Right lobe of liver (tissue), 6 donors: ENCODE measurements at regions not wholly inside any gene's neighbourhood (a gene's known extent, or its start where the extent isn't known, plus 50 kb on each side); places are given as distances from the start of the nearest gene placed in this dataset.
A peak's percentile ranks its signal among the peaks of the same experiment; 100 is the strongest.

Experiments
- ATAC-seq, 4 donors: fragments of 200-7000 bp; cut with Tn5 transposase; one replicate each; pipeline ENCODE4 v1.9.1; 2020; ENCODE audit warnings: mild to moderate bottlenecking in 4 of 4, moderate library complexity in 4 of 4
- DNase-seq, 3 donors: peaks; one replicate each; pipeline ENCODE4 v3.0.0-alpha.2; 2020
- H3K27ac ChIP-seq, 3 donors: fragments of 200-600 bp; one replicate each; pipeline ENCODE4 v1.8.0; 2022
- H3K27me3 ChIP-seq, 2 donors: fragments of 200-600 bp; one replicate each; pipeline ENCODE4 v1.8.0; 2022
- H3K36me3 ChIP-seq, 4 donors: fragments of 200-600 bp; sonication (generic) in 1 of 4; one replicate each; pipeline versions ENCODE4 v1.5.1 to v1.8.0; 2017 to 2022; ENCODE audit warnings: control low read depth in 1 of 4
- H3K4me1 ChIP-seq, 4 donors: fragments of 200-600 bp; sonication (generic) in 1 of 4; one replicate each; pipeline versions ENCODE4 v1.5.1 to v1.8.0; 2017 to 2022; ENCODE audit warnings: control low read depth in 1 of 4
- H3K4me3 ChIP-seq, 3 donors: fragments of 200-600 bp; one replicate each; pipeline ENCODE4 v1.8.0; 2022
- H3K9me3 ChIP-seq, 4 donors: fragments of 200-600 bp; sonication (generic) in 1 of 4; one replicate each; pipeline versions ENCODE4 v1.5.1 to v1.8.0; 2017 to 2022; ENCODE audit warnings: control low read depth in 1 of 4
- CTCF ChIP-seq, 4 donors: fragments of 200-600 bp in 3 of 4; fragments of 450-650 bp in 1 of 4; IDR thresholded peaks; one replicate each; pipeline versions ENCODE4 v1.5.1 to v1.8.0; 2016 to 2022; ENCODE audit warnings: antibody characterized with exemption in 4 of 4, mild to moderate bottlenecking in 2 of 4
- POLR2A ChIP-seq: fragments of 450-650 bp; IDR thresholded peaks from one replicate; pipeline ENCODE4 v1.6.1; 2017; ENCODE audit warnings: antibody characterized with exemption, mild to moderate bottlenecking
- WGBS: methylation state at CpG from one replicate; pipeline ENCODE4 v1.1.6; 2018; ENCODE audit warnings: low coverage, low lambda C conversion rate; ENCODE audit not compliant: insufficient coverage; ENCODE audit errors: missing lambda C conversion rate; 5-methylcytosine and 5-hydroxymethylcytosine counted together
- intact Hi-C, 2 donors: fragments of 100-400 bp; cut with DNase I; formaldehyde crosslinking; loops; one replicate each; pipeline versions ENCODE4 v1.11.2 to v1.14.1; 2022
- donor health status: DM: no; HTN: yes; CAD: no.
- donor health status: DM: no; HTN: no; CAD: no.
- donor health status: DM: no; HTN: no; CAD: no.
- donor health status: DM: no; HTN: yes; CAD: no.
- donor health status: DM: no; HTN: yes; CAD: no.

DNA sequence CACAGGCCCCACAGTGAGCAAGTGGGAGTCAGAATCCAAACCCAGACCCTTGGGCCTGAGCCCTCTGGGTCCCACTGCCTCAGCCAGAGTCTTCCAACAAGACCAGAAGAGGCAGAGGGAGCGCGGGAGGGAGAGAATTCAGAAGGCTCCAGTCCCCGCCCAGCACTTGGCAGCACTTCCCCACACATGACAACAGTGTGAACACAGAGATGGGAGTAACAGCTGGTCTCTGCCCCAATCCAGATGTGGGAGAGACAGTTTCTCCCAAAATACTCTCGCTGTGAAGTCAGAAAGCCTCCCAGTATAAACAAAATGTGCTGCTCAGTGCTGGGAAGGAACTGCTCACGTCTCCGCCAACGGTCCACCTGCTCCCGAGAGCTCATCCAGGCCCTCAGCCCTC lies 219.9 kb downstream of the MN1 start:
- no peak overlapping the region for H3K4me3 ChIP-seq
- peak in 2 of 4 donors; percentile 22 to 34 for ATAC-seq
- no peaks in the 10 kb centered on the region for H3K9me3 ChIP-seq
- no peaks in the 10 kb centered on the region for H3K27me3 ChIP-seq
- no peaks in the 10 kb centered on the region for H3K36me3 ChIP-seq
- 78% methylated on average over 5 of the region's 8 CpGs for WGBS
- DNase-seq: no peak
- TF ChIP-seq CTCF (IDR thresholded peaks at IDR 0.05): no peak
- TF ChIP-seq POLR2A: no peak
- H3K4me1 ChIP-seq: no peaks in the 10 kb centered on the region
- intact Hi-C loops: no loop called here
- H3K27ac ChIP-seq: no peak overlapping the region

- ATAC-seq (no peak), DNase-seq (no peak)
- intact Hi-C loops: no loop called here
- no peaks in the 10 kb centered on the region for H3K4me1 ChIP-seq
- no peak overlapping the region for H3K4me3 ChIP-seq
- 70% methylated on average over 5 of the region's 9 CpGs for WGBS
- H3K36me3 ChIP-seq: no peaks in the 10 kb centered on the region
- H3K9me3 ChIP-seq: no peaks in the 10 kb centered on the region
- no peaks in the 10 kb centered on the region for H3K27me3 ChIP-seq
- no peak overlapping the region for H3K27ac ChIP-seq
- TF ChIP-seq CTCF (IDR thresholded peaks at IDR 0.05) (no peak), POLR2A (no peak)
Measured at GRCh38 chr22:27583856-27584255, 217.7 kb downstream of the MN1 start.

DNA sequence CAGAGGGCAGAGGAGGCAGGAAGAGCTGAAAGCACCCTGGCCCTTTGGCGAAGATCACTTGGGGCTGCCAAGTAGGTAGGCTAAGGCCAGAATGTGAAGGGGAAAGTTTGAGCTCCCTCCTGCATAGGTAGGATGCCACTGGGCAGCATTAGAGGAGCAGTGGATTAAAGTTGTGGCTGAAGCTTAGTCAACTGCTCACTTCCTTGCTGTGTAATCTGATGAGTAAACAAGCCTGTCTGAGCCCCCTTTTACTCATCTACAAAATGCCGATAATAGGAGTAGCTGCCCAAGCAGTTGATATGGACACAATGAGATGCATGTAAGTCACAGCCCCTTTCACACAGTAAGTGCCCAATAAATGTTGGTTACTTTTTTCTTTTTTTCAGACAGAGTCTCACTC lies 216.4 kb downstream of the MN1 start:
- Histone ChIP-seq H3K9me3 (no peaks in the 10 kb centered on the region), H3K27ac (no peak overlapping the region), H3K36me3 (no peaks in the 10 kb centered on the region), H3K27me3 (no peaks in the 10 kb centered on the region), H3K4me1 (no peaks in the 10 kb centered on the region), H3K4me3 (no peak overlapping the region)
- WGBS: 33% methylated on average over 1 of the region's 2 CpGs
- ATAC-seq: no peak
- no peak for DNase-seq
- TF ChIP-seq CTCF (IDR thresholded peaks at IDR 0.05) (no peak), POLR2A (no peak)
- intact Hi-C loops: no loop called here

DNA sequence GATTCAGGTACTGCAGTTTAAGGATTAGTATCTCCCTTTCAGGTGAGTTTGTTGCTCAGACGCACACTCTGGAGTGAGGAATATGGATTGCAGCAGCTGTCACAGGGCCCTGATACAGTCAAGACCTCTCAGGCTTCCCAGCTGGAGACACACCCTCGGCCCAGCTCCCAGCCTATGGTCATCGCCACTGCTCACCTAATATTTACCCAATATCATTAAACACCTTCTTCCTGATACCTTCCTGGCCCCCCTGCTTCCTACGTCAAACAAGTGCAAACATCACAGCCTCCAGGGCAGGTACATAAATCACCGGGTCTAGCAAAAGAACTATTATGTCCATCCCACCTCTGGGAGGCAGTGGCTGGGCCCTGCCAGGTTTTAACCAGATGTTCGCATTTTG lies 213.3 kb downstream of the MN1 start:
- Histone ChIP-seq H3K27ac (no peak overlapping the region), H3K9me3 (no peaks in the 10 kb centered on the region), H3K4me3 (no peak overlapping the region), H3K4me1 (no peaks in the 10 kb centered on the region), H3K36me3 (no peaks in the 10 kb centered on the region), H3K27me3 (no peaks in the 10 kb centered on the region)
- 62% methylated on average over 4 of the region's 6 CpGs for WGBS
- DNase-seq (no peak), ATAC-seq (no peak)
- TF ChIP-seq POLR2A (no peak), CTCF (IDR thresholded peaks at IDR 0.05) (no peak)
- intact Hi-C loops: no loop called here

GRCh38 chr22:27588915-27589314 lies 212.6 kb downstream of the MN1 start:
- intact Hi-C loops: no loop called here
- H3K9me3 ChIP-seq: no peaks in the 10 kb centered on the region
- ATAC-seq (no peak), DNase-seq (no peak)
- no peak overlapping the region for H3K27ac ChIP-seq
- no peak for TF ChIP-seq POLR2A
- TF ChIP-seq CTCF (IDR thresholded peaks at IDR 0.05): no peak
- H3K4me1 ChIP-seq: no peaks in the 10 kb centered on the region
- no peaks in the 10 kb centered on the region for H3K36me3 ChIP-seq
- H3K27me3 ChIP-seq: no peaks in the 10 kb centered on the region
- H3K4me3 ChIP-seq: no peak overlapping the region
- 87% methylated on average over 2 of the region's 2 CpGs for WGBS
